ENCODE measurements at regions not wholly inside any gene's neighbourhood (a gene's known extent, or its start where the extent isn't known, plus 50 kb on each side); places are given as distances from the start of the nearest gene placed in this dataset.

GRCh38 chr1:228987736-228988506, 252.6 kb downstream of the RHOU start:
- Histone ChIP-seq H3K36me3 (ENCODE audit: control insufficient read depth, insufficient read depth, low read length) (no peaks in the 10 kb centered on the region), H3K23ac (ENCODE audit: low read length) (no peak overlapping the region), H3K4ac (ENCODE audit: low read depth, low read length) (no peak overlapping the region), H4K8ac (ENCODE audit: low read depth, low read length) (no peak overlapping the region), H3K27ac (ENCODE audit: low read depth, low read length) (no peak overlapping the region), H3K79me2 (ENCODE audit: control insufficient read depth, insufficient read depth, low read length) (no peaks in the 10 kb centered on the region), H3K4me2 (ENCODE audit: low read length) (no peak overlapping the region), H3K56ac (ENCODE audit: low read length) (no peak overlapping the region), H3K18ac (ENCODE audit: low read length) (no peak overlapping the region), H3K9ac (ENCODE audit: low read length) (no peak overlapping the region), H2AK5ac (ENCODE audit: low read length) (no peak overlapping the region), H3K4me3 (ENCODE audit: low read length) (no peak overlapping the region), H3K4me1 (ENCODE audit: control insufficient read depth, low read depth, low read length) (peaks cover 7% of the 10 kb centered on the region), H3K27me3 (ENCODE audit: insufficient read depth, low read length, poor library complexity) (no peaks in the 10 kb centered on the region), H2BK5ac (ENCODE audit: low read length) (no peak overlapping the region), H3K79me1 (ENCODE audit: low read length) (no peaks in the 10 kb centered on the region), H2BK15ac (replicated peaks; ENCODE audit: low read depth) (no peak overlapping the region), H2BK120ac (ENCODE audit: low read depth, low read length) (no peak overlapping the region), H4K5ac (ENCODE audit: low read length) (no peak overlapping the region)
- WGBS (ENCODE audit: extremely low coverage, insufficient coverage, low lambda C conversion rate), result no CpG with 5 or more reads among the region's 14 CpGs
- no peak for DNase-seq

GRCh38 chr1:228988664-228989063, 253.4 kb downstream of the RHOU start:
- no peaks in the 10 kb centered on the region for H3K36me3 ChIP-seq (ENCODE audit: control insufficient read depth, insufficient read depth, low read length)
- no peak overlapping the region for H3K4ac ChIP-seq (ENCODE audit: low read depth, low read length)
- no peak overlapping the region for H3K27ac ChIP-seq (ENCODE audit: low read depth, low read length)
- H4K5ac ChIP-seq (ENCODE audit: low read length), result no peak overlapping the region
- no peak overlapping the region for H2BK120ac ChIP-seq (ENCODE audit: low read depth, low read length)
- no peak overlapping the region for H3K4me2 ChIP-seq (ENCODE audit: low read length)
- WGBS (ENCODE audit: extremely low coverage, insufficient coverage, low lambda C conversion rate), result no CpG with 5 or more reads among the region's 6 CpGs
- H2AK5ac ChIP-seq (ENCODE audit: low read length), result no peak overlapping the region
- peaks cover 7% of the 10 kb centered on the region for H3K4me1 ChIP-seq (ENCODE audit: control insufficient read depth, low read depth, low read length)
- no peaks in the 10 kb centered on the region for H3K79me1 ChIP-seq (ENCODE audit: low read length)
- no peak overlapping the region for H3K9ac ChIP-seq (ENCODE audit: low read length)
- no peak overlapping the region for H3K18ac ChIP-seq (ENCODE audit: low read length)
- no peak overlapping the region for H2BK15ac ChIP-seq (replicated peaks; ENCODE audit: low read depth)
- H3K27me3 ChIP-seq (ENCODE audit: insufficient read depth, low read length, poor library complexity), result no peaks in the 10 kb centered on the region
- no peak overlapping the region for H2BK5ac ChIP-seq (ENCODE audit: low read length)
- H3K56ac ChIP-seq (ENCODE audit: low read length), result no peak overlapping the region
- no peak for DNase-seq
- H3K4me3 ChIP-seq (ENCODE audit: low read length), result no peak overlapping the region
- H4K8ac ChIP-seq (ENCODE audit: low read depth, low read length), result no peak overlapping the region
- H3K79me2 ChIP-seq (ENCODE audit: control insufficient read depth, insufficient read depth, low read length), result no peaks in the 10 kb centered on the region
- H3K23ac ChIP-seq (ENCODE audit: low read length), result no peak overlapping the region

- no peaks in the 10 kb centered on the region for H3K27me3 ChIP-seq (ENCODE audit: insufficient read depth, low read length, poor library complexity)
- H3K9ac ChIP-seq (ENCODE audit: low read length), result no peak overlapping the region
- H3K4me2 ChIP-seq (ENCODE audit: low read length), result no peak overlapping the region
- WGBS (ENCODE audit: extremely low coverage, insufficient coverage, low lambda C conversion rate), result no CpG with 5 or more reads among the region's 9 CpGs
- peaks cover 7% of the 10 kb centered on the region for H3K4me1 ChIP-seq (ENCODE audit: control insufficient read depth, low read depth, low read length)
- no peak overlapping the region for H3K27ac ChIP-seq (ENCODE audit: low read depth, low read length)
- no peaks in the 10 kb centered on the region for H3K79me1 ChIP-seq (ENCODE audit: low read length)
- no peak overlapping the region for H3K23ac ChIP-seq (ENCODE audit: low read length)
- H3K36me3 ChIP-seq (ENCODE audit: control insufficient read depth, insufficient read depth, low read length), result no peaks in the 10 kb centered on the region
- no peak overlapping the region for H4K8ac ChIP-seq (ENCODE audit: low read depth, low read length)
- no peak overlapping the region for H4K5ac ChIP-seq (ENCODE audit: low read length)
- H2BK120ac ChIP-seq (ENCODE audit: low read depth, low read length), result no peak overlapping the region
- no peak overlapping the region for H3K56ac ChIP-seq (ENCODE audit: low read length)
- no peaks in the 10 kb centered on the region for H3K79me2 ChIP-seq (ENCODE audit: control insufficient read depth, insufficient read depth, low read length)
- no peak overlapping the region for H3K4me3 ChIP-seq (ENCODE audit: low read length)
- peak overlapping the region; percentile 29 for H2AK5ac ChIP-seq (ENCODE audit: low read length)
- DNase-seq, result no peak
- no peak overlapping the region for H2BK15ac ChIP-seq (replicated peaks; ENCODE audit: low read depth)
- no peak overlapping the region for H3K18ac ChIP-seq (ENCODE audit: low read length)
- H3K4ac ChIP-seq (ENCODE audit: low read depth, low read length), result no peak overlapping the region
- H2BK5ac ChIP-seq (ENCODE audit: low read length), result no peak overlapping the region
Observed at GRCh38 chr1:228989176-228989575, 253.9 kb downstream of the RHOU start.

GRCh38 chr1:228989676-228989991, 254.4 kb downstream of the RHOU start:
- Histone ChIP-seq H3K79me2 (ENCODE audit: control insufficient read depth, insufficient read depth, low read length) (no peaks in the 10 kb centered on the region), H3K79me1 (ENCODE audit: low read length) (no peaks in the 10 kb centered on the region), H4K5ac (ENCODE audit: low read length) (no peak overlapping the region), H4K8ac (ENCODE audit: low read depth, low read length) (no peak overlapping the region), H3K4me1 (ENCODE audit: control insufficient read depth, low read depth, low read length) (peaks cover 7% of the 10 kb centered on the region), H3K4ac (ENCODE audit: low read depth, low read length) (no peak overlapping the region), H3K27ac (ENCODE audit: low read depth, low read length) (no peak overlapping the region), H2AK5ac (ENCODE audit: low read length) (peak overlapping the region; percentile 33), H2BK15ac (replicated peaks; ENCODE audit: low read depth) (no peak overlapping the region), H2BK120ac (ENCODE audit: low read depth, low read length) (no peak overlapping the region), H3K4me2 (ENCODE audit: low read length) (no peak overlapping the region), H3K27me3 (ENCODE audit: insufficient read depth, low read length, poor library complexity) (no peaks in the 10 kb centered on the region), H3K4me3 (ENCODE audit: low read length) (no peak overlapping the region), H3K23ac (ENCODE audit: low read length) (peak overlapping the region; percentile 56), H3K9ac (ENCODE audit: low read length) (no peak overlapping the region), H3K56ac (ENCODE audit: low read length) (peak overlapping the region; percentile 54), H2BK5ac (ENCODE audit: low read length) (no peak overlapping the region), H3K18ac (ENCODE audit: low read length) (peak overlapping the region; percentile 12), H3K36me3 (ENCODE audit: control insufficient read depth, insufficient read depth, low read length) (no peaks in the 10 kb centered on the region)
- DNase-seq, result no peak
- no CpG with 5 or more reads among the region's 5 CpGs for WGBS (ENCODE audit: extremely low coverage, insufficient coverage, low lambda C conversion rate)

- Histone ChIP-seq H4K8ac (ENCODE audit: low read depth, low read length) (no peak overlapping the region), H3K79me2 (ENCODE audit: control insufficient read depth, insufficient read depth, low read length) (no peaks in the 10 kb centered on the region), H3K56ac (ENCODE audit: low read length) (peak overlapping the region; percentile 54), H4K5ac (ENCODE audit: low read length) (no peak overlapping the region), H3K18ac (ENCODE audit: low read length) (no peak overlapping the region), H3K27me3 (ENCODE audit: insufficient read depth, low read length, poor library complexity) (no peaks in the 10 kb centered on the region), H3K27ac (ENCODE audit: low read depth, low read length) (no peak overlapping the region), H2BK15ac (replicated peaks; ENCODE audit: low read depth) (no peak overlapping the region), H2BK120ac (ENCODE audit: low read depth, low read length) (no peak overlapping the region), H3K23ac (ENCODE audit: low read length) (peak overlapping the region; percentile 56), H3K4me2 (ENCODE audit: low read length) (no peak overlapping the region), H3K9ac (ENCODE audit: low read length) (no peak overlapping the region), H3K79me1 (ENCODE audit: low read length) (no peaks in the 10 kb centered on the region), H3K4me1 (ENCODE audit: control insufficient read depth, low read depth, low read length) (peaks cover 7% of the 10 kb centered on the region), H3K4ac (ENCODE audit: low read depth, low read length) (no peak overlapping the region), H3K4me3 (ENCODE audit: low read length) (no peak overlapping the region), H2BK5ac (ENCODE audit: low read length) (no peak overlapping the region), H3K36me3 (ENCODE audit: control insufficient read depth, insufficient read depth, low read length) (no peaks in the 10 kb centered on the region), H2AK5ac (ENCODE audit: low read length) (peak overlapping the region; percentile 33)
- no CpG with 5 or more reads among the region's 12 CpGs for WGBS (ENCODE audit: extremely low coverage, insufficient coverage, low lambda C conversion rate)
- no peak for DNase-seq
Observed at GRCh38 chr1:228989992-228990827, 254.9 kb downstream of the RHOU start.

Measured in mesendoderm (in vitro differentiated cells).